ENCODE measurements at regions not wholly inside any gene's neighbourhood (a gene's known extent, or its start where the extent isn't known, plus 50 kb on each side); places are given as distances from the start of the nearest gene placed in this dataset.

- no peak for TF ChIP-seq POLR2A (IDR thresholded peaks at IDR 0.05; ENCODE audit: low read depth, low read length)
- TF ChIP-seq, protein P1, sequence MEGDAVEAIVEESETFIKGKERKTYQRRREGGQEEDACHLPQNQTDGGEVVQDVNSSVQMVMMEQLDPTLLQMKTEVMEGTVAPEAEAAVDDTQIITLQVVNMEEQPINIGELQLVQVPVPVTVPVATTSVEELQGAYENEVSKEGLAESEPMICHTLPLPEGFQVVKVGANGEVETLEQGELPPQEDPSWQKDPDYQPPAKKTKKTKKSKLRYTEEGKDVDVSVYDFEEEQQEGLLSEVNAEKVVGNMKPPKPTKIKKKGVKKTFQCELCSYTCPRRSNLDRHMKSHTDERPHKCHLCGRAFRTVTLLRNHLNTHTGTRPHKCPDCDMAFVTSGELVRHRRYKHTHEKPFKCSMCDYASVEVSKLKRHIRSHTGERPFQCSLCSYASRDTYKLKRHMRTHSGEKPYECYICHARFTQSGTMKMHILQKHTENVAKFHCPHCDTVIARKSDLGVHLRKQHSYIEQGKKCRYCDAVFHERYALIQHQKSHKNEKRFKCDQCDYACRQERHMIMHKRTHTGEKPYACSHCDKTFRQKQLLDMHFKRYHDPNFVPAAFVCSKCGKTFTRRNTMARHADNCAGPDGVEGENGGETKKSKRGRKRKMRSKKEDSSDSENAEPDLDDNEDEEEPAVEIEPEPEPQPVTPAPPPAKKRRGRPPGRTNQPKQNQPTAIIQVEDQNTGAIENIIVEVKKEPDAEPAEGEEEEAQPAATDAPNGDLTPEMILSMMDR (conservative IDR thresholded peaks at IDR 0.05; ENCODE audit: low read depth, low read length): no peak
- TF ChIP-seq RFX5 (IDR thresholded peaks at IDR 0.05; ENCODE audit: low read depth, low read length): no peak
- no peak for TF ChIP-seq RCOR1 (IDR thresholded peaks at IDR 0.05; ENCODE audit: insufficient replicate concordance, low read length)
- no peak for TF ChIP-seq USF2 (IDR thresholded peaks at IDR 0.05; ENCODE audit: low read depth, low read length)
- TF ChIP-seq CHD1 (IDR thresholded peaks at IDR 0.05; ENCODE audit: low read depth, low read length): no peak
- no peak for TF ChIP-seq MAZ (IDR thresholded peaks at IDR 0.05; ENCODE audit: borderline replicate concordance, low read depth, low read length)
- TF ChIP-seq MAFK (IDR thresholded peaks at IDR 0.05; ENCODE audit: low read depth, low read length): no peak
- no peak for TF ChIP-seq FOS (IDR thresholded peaks at IDR 0.05; ENCODE audit: low read depth, low read length)
Observed at GRCh38 chr4:110678517-110679227, 55.8 kb upstream of the PITX2 start.

All from IMR-90 (cell line).